ENCODE measurements at regions not wholly inside any gene's neighbourhood (a gene's known extent, or its start where the extent isn't known, plus 50 kb on each side); places are given as distances from the start of the nearest gene placed in this dataset.

DNA sequence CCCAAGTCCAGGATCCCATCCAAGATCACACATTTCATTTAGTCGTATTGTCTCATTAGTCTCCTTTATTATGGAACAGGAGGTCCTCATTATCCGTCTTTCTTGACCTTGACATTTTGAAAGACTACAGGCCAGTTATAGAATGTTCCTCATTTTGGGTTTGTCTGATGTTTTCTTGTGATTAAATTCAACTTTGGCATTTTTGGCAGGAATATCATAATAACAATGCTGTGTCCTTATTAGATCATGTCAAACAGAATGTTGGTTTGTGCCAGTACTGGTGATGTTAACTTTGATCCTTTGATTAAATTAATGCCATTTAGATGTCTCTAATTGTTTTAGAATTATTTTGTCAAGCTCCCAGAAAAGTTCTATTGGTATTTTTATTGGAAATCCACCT lies 106.5 kb upstream of the FRY start:
- peaks cover 16% of the 10 kb centered on the region for H3K4me1 Mint-ChIP-seq
- peaks cover 4% of the 10 kb centered on the region for H3K27me3 Mint-ChIP-seq (ENCODE audit: low read depth, poor library complexity)
- H3K36me3 Mint-ChIP-seq (ENCODE audit: low read depth), result no peaks in the 10 kb centered on the region
- TF ChIP-seq, protein P1, sequence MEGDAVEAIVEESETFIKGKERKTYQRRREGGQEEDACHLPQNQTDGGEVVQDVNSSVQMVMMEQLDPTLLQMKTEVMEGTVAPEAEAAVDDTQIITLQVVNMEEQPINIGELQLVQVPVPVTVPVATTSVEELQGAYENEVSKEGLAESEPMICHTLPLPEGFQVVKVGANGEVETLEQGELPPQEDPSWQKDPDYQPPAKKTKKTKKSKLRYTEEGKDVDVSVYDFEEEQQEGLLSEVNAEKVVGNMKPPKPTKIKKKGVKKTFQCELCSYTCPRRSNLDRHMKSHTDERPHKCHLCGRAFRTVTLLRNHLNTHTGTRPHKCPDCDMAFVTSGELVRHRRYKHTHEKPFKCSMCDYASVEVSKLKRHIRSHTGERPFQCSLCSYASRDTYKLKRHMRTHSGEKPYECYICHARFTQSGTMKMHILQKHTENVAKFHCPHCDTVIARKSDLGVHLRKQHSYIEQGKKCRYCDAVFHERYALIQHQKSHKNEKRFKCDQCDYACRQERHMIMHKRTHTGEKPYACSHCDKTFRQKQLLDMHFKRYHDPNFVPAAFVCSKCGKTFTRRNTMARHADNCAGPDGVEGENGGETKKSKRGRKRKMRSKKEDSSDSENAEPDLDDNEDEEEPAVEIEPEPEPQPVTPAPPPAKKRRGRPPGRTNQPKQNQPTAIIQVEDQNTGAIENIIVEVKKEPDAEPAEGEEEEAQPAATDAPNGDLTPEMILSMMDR (IDR thresholded peaks at IDR 0.05), result no peak
- DNase-seq, result no peak
- H3K27ac Mint-ChIP-seq, result no peak overlapping the region
- H3K9me3 Mint-ChIP-seq, result no peaks in the 10 kb centered on the region
- H3K4me3 Mint-ChIP-seq, result no peak overlapping the region

DNA sequence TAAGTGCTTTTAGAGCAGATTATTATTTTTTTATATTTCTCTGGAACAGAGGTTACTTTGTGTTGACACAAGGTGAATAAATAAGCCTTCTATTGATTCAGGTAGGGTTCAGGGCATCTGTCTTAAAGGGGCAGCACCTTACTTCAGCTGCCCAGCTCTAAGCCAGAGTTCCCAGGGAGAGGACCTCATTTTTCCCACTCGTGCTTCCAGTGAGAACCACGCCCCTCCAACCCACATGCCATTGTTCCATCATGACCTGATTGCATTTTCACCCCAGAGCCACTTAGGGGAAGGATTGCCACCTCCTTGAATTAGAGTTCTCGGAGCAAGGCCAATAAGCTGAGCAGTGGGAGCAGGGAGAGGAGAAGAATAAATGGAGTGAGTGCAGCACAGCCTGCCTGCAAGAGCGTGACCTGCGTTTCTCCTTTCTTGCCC lies 104.3 kb upstream of the FRY start:
- DNase-seq, result no peak
- H3K4me3 Mint-ChIP-seq, result no peak overlapping the region
- H3K27ac Mint-ChIP-seq, result no peak overlapping the region
- H3K27me3 Mint-ChIP-seq (ENCODE audit: low read depth, poor library complexity), result peaks cover 4% of the 10 kb centered on the region
- peaks cover 16% of the 10 kb centered on the region for H3K4me1 Mint-ChIP-seq
- TF ChIP-seq, protein P1 (IDR thresholded peaks at IDR 0.05), result no peak
- H3K36me3 Mint-ChIP-seq (ENCODE audit: low read depth), result no peaks in the 10 kb centered on the region
- H3K9me3 Mint-ChIP-seq, result no peaks in the 10 kb centered on the region

DNA sequence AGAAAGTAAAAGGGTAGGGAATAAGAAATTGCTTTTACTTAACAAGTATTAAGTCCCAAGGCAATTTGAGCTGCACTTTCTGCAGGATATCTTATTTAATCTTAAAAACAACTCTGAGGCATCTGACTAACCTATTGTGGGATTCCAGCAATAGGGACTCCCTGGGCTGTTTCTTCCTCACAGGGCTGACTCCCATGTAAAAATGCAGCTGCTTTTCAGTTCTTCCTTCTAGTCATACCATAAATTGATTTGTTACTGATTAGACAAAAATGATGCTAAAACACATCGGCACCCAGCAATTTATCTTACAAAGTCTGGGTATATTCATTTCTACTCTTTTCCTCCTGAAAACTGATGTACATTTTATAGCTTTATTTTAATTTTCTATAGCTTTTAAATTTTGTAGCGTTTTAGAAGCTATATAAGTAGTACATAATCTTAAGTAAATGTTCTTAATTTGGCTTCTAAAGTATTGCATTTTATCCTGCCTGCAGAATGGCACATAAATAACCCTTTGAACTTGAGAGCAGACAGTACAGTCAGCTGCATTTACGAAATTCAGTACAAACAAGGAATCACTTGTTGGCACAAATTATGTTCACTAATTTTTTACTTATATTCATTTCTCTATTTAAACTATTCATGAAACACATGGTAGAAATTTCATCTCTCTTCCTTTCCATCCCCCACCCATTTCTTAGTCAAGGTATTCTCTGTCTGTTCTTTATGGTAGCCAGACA lies 102.4 kb upstream of the FRY start:
- H3K27me3 Mint-ChIP-seq (ENCODE audit: low read depth, poor library complexity), result peaks cover 4% of the 10 kb centered on the region
- no peaks in the 10 kb centered on the region for H3K9me3 Mint-ChIP-seq
- DNase-seq, result no peak
- no peak overlapping the region for H3K4me3 Mint-ChIP-seq
- TF ChIP-seq, protein P1 (IDR thresholded peaks at IDR 0.05), result no peak
- H3K27ac Mint-ChIP-seq, result no peak overlapping the region
- H3K36me3 Mint-ChIP-seq (ENCODE audit: low read depth), result no peaks in the 10 kb centered on the region
- peaks cover 8% of the 10 kb centered on the region for H3K4me1 Mint-ChIP-seq

DNA sequence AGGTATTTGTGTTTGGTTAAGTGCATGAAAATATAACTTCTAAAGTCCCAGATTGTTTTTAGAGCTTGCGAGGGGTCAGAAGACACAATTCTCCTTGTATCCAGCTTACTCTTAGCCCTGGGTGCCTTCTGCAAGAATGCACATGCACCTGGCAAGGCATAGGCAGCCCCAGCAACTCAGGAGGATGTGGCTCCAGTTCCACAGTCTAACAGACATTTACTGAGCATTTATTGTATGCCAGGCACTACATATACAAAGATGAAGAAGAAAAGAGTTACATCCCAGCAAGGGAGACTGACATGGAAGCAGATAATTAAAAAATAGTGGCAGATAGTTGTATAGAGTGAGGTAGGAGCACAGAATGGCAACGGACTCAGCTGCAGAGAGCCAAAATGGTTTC lies 101.1 kb upstream of the FRY start:
- no peaks in the 10 kb centered on the region for H3K36me3 Mint-ChIP-seq (ENCODE audit: low read depth)
- DNase-seq, result no peak
- peaks cover 8% of the 10 kb centered on the region for H3K4me1 Mint-ChIP-seq
- H3K4me3 Mint-ChIP-seq, result no peak overlapping the region
- no peaks in the 10 kb centered on the region for H3K9me3 Mint-ChIP-seq
- peaks cover 4% of the 10 kb centered on the region for H3K27me3 Mint-ChIP-seq (ENCODE audit: low read depth, poor library complexity)
- TF ChIP-seq, protein P1 (IDR thresholded peaks at IDR 0.05), result no peak
- no peak overlapping the region for H3K27ac Mint-ChIP-seq

DNA sequence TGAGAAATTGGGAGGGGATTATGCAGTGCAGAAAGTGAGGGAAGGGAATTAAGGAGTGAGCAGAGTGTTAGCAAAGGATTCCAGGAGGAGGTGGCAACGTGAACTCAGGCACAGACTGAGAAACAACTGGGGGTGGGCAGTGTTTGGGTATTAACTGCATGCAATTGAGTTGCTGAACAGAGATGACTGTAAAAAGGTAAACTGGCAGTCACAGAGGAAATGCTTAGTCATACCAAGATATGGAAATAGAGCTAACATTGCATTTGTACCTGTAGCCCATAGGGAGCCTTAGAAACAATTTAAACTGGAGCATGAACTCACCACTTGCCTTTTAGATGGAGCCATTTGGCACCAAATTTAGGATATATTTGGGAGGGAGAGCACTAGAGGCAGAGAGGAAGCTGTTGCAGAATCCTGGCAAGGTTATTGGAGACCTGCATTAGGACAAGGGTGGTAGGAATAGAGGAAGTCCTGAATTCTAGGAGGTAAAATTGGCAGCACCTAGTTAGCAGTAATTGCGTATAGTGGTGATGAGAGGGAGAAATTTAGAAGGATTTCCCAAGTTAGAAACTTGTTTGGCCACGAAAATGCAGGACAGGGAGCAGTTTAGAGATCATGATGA lies 100.6 kb upstream of the FRY start:
- no peaks in the 10 kb centered on the region for H3K9me3 Mint-ChIP-seq
- peaks cover 4% of the 10 kb centered on the region for H3K27me3 Mint-ChIP-seq (ENCODE audit: low read depth, poor library complexity)
- TF ChIP-seq, protein P1 (IDR thresholded peaks at IDR 0.05), result no peak
- no peaks in the 10 kb centered on the region for H3K36me3 Mint-ChIP-seq (ENCODE audit: low read depth)
- DNase-seq, result no peak
- H3K4me1 Mint-ChIP-seq, result peaks cover 8% of the 10 kb centered on the region
- no peak overlapping the region for H3K27ac Mint-ChIP-seq
- H3K4me3 Mint-ChIP-seq, result no peak overlapping the region

DNA sequence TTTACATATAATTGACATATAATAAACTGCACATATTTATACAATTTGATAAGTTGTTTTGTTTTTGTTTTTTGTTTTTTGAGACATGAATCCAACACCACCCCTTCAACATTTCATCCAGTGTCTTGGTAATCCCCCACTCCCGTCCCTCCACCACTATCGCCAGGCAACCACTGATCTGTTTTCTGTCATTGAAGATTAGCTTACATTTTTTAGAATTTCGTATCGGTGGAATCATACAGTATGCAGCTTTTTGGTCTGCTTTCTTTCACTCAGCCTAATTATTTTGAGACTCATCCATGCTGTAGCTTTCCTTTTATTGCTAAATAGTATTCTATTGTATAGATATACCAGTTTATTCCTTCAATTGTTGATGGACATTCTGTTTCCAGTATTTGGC lies 94.1 kb upstream of the FRY start:
- Mint-ChIP-seq H3K9me3 (no peaks in the 10 kb centered on the region), H3K4me3 (no peak overlapping the region), H3K27me3 (ENCODE audit: low read depth, poor library complexity) (no peaks in the 10 kb centered on the region), H3K36me3 (ENCODE audit: low read depth) (no peaks in the 10 kb centered on the region), H3K27ac (no peak overlapping the region), H3K4me1 (no peaks in the 10 kb centered on the region)
- TF ChIP-seq, protein P1 (IDR thresholded peaks at IDR 0.05), result no peak
- DNase-seq, result no peak

Measured in nephron progenitor cell (in vitro differentiated cells).